OCI-LY1 (cell line): ENCODE measurements at regions not wholly inside any gene's neighbourhood (a gene's known extent, or its start where the extent isn't known, plus 50 kb on each side); places are given as distances from the start of the nearest gene placed in this dataset.

Source experiments
- H2AFZ ChIP-seq: fragments of 200-600 bp; sonication (generic), shearing (Covaris generic); 2 replicates; pipeline ENCODE4 v1.6.0; 2014; ENCODE audit warnings: antibody characterized with exemption, mild to moderate bottlenecking, low read length
- H3F3A ChIP-seq: fragments of 200-600 bp; sonication (generic), shearing (Covaris generic); 2 replicates; pipeline ENCODE4 v1.6.0; 2014; ENCODE audit warnings: mild to moderate bottlenecking, antibody characterized with exemption, low read length, moderate library complexity; ENCODE audit not compliant: insufficient read depth
- H3K27ac ChIP-seq: fragments of 200-600 bp; sonication (generic); 2 replicates; pipeline ENCODE4 v1.5.1; 2014; ENCODE audit warnings: low read length, mixed run types, mild to moderate bottlenecking, low read depth; ENCODE audit not compliant: poor library complexity, severe bottlenecking
- H3K27me3 ChIP-seq: fragments of 200-600 bp; sonication (generic); 2 replicates; pipeline ENCODE4 v1.6.0; 2014; ENCODE audit warnings: antibody characterized with exemption, mild to moderate bottlenecking, low read length, moderate library complexity; ENCODE audit not compliant: insufficient read depth
- H3K36me3 ChIP-seq: fragments of 200-600 bp; sonication (generic); 2 replicates; pipeline ENCODE4 v1.6.1; 2014; ENCODE audit warnings: mild to moderate bottlenecking, antibody characterized with exemption, low read length, moderate library complexity, mixed read lengths; ENCODE audit not compliant: insufficient read depth
- H3K4me1 ChIP-seq: fragments of 200-600 bp; sonication (generic); 2 replicates; pipeline ENCODE4 v1.5.1; 2014; ENCODE audit warnings: mild to moderate bottlenecking, low read length, moderate library complexity; ENCODE audit not compliant: insufficient read depth, severe bottlenecking
- H3K4me2 ChIP-seq: fragments of 200-600 bp; sonication (generic), shearing (Covaris generic); 2 replicates; pipeline ENCODE4 v1.6.1; 2014; ENCODE audit warnings: low read length
- H3K4me3 ChIP-seq: fragments of 200-600 bp; sonication (generic); 2 replicates; pipeline ENCODE4 v1.5.1; 2014; ENCODE audit warnings: low read length, low read depth, mild to moderate bottlenecking, mixed read lengths; ENCODE audit not compliant: poor library complexity, severe bottlenecking
- H3K79me2 ChIP-seq: fragments of 200-600 bp; shearing (Covaris generic); 2 replicates; pipeline ENCODE4 v1.6.1; 2016; ENCODE audit warnings: mixed run types, low read length, mixed read lengths; ENCODE audit not compliant: insufficient read depth
- H3K9ac ChIP-seq: fragments of 200-600 bp; sonication (generic), shearing (Covaris generic); 2 replicates; pipeline ENCODE4 v1.6.1; 2014; ENCODE audit warnings: mild to moderate bottlenecking, low read length, mixed read lengths
- H3K9me2 ChIP-seq: fragments of 200-600 bp; sonication (generic), shearing (Covaris generic); 2 replicates; pipeline ENCODE4 v1.6.1; 2014; ENCODE audit warnings: low read depth, mild to moderate bottlenecking, low read length, mixed read lengths
- H3K9me3 ChIP-seq: fragments of 200-600 bp; shearing (Covaris generic); 2 replicates; pipeline ENCODE4 v1.6.1; 2014; ENCODE audit warnings: low read length, mixed read lengths
- H4K20me1 ChIP-seq: fragments of 200-600 bp; sonication (generic), shearing (Covaris generic); 2 replicates; pipeline ENCODE4 v1.6.0; 2016; ENCODE audit warnings: mild to moderate bottlenecking, low read length; ENCODE audit not compliant: insufficient read depth
- EZH2 ChIP-seq: fragments of 200-600 bp; sonication (generic), shearing (Covaris generic); IDR thresholded peaks from 2 replicates; pipeline ENCODE4 v1.8.0; 2017; ENCODE audit warnings: borderline replicate concordance, mixed run types, mild to moderate bottlenecking, antibody characterized with exemption, low read length, moderate library complexity, mixed read lengths
- TF ChIP-seq, protein P1 (sequence below): fragments of 200-600 bp; sonication (generic), shearing (Covaris generic); IDR thresholded peaks from 2 replicates; pipeline ENCODE4 v1.5.1; 2017; ENCODE audit warnings: mild to moderate bottlenecking, antibody characterized with exemption, low read length, moderate library complexity, mixed read lengths

DNA sequence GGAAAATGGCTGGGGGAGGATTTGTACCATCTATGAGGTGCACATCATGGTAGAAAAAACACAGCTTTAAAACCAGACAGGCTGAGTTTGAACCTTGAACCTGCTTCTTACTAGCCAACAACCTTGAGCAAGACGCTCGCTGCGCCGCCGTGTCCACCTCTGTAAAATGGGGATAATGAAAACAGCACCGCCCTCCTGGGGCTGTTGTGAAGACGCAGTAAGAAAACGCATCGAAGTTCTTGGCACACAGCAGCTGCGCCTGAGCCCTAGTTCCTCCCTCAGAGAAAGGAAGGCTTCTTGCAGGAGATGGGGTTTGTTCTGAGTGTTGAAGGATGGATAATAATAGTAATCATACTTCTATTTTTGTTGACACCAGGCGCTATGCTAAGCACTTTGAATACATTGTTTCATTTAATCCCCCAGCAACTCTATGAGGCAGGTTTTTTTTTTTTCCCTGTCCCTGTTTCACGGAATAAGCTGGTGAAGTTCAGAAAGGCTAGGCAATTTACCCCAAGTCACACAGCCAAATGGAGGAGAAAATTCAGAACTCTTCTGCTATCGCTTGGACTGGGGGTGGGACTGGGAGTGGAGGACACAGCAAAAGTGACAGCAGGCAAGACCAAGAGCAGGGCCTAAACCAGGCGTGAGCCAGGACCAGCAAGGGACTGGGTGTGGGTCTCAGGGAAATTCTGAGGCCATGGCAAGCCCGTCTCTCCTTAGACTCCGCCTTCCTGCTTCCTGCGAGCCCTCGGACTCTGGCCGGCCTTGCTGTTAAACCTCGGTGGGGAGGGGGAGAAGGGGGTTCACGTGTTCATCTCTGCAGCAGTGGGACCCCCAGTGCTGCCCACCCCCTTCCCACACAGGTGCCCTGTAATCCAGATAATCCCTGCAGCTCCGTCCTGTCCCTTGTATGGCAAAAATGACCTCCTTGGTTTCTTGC, 97.5 kb downstream of the LRRC74A start:
- Histone ChIP-seq H2AFZ (no peak overlapping the region), H3K27me3 (no peaks in the 10 kb centered on the region; the same call in 1 of the 2 replicates), H3K79me2 (no peaks in the 10 kb centered on the region), H3K27ac (no peak overlapping the region), H3K4me2 (no peak overlapping the region), H4K20me1 (no peaks in the 10 kb centered on the region), H3K4me1 (peaks cover 28% of the 10 kb centered on the region), H3F3A (no peaks in the 10 kb centered on the region), H3K9ac (no peak overlapping the region), H3K36me3 (no peaks in the 10 kb centered on the region), H3K9me3 (no peaks in the 10 kb centered on the region), H3K4me3 (no peak overlapping the region), H3K9me2 (no peaks in the 10 kb centered on the region)
- TF ChIP-seq EZH2, result no peak
- TF ChIP-seq, protein P1, sequence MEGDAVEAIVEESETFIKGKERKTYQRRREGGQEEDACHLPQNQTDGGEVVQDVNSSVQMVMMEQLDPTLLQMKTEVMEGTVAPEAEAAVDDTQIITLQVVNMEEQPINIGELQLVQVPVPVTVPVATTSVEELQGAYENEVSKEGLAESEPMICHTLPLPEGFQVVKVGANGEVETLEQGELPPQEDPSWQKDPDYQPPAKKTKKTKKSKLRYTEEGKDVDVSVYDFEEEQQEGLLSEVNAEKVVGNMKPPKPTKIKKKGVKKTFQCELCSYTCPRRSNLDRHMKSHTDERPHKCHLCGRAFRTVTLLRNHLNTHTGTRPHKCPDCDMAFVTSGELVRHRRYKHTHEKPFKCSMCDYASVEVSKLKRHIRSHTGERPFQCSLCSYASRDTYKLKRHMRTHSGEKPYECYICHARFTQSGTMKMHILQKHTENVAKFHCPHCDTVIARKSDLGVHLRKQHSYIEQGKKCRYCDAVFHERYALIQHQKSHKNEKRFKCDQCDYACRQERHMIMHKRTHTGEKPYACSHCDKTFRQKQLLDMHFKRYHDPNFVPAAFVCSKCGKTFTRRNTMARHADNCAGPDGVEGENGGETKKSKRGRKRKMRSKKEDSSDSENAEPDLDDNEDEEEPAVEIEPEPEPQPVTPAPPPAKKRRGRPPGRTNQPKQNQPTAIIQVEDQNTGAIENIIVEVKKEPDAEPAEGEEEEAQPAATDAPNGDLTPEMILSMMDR, result no peak

DNA sequence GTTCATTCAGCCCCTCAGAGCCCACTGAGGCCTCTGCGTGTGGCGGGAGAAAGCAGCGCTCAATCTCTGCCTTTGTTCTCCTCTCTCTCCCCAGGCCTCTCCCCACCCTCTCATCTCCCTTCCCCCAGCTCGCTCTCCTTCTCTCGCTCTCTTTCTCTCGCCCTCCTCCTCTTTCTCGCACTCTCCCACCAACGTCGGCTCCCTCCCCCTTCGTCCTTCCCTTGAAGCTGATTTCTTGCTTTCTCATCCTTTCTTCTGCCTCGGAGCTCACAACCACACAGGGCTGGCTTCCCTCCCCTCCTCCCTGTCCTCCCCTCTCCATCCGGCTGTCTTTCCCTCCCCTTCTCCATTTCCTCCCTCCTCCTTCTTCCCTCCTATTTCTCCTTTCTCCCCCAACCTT, 96.4 kb downstream of the LRRC74A start:
- H3K36me3 ChIP-seq, result no peaks in the 10 kb centered on the region
- H3K27me3 ChIP-seq, result no peaks in the 10 kb centered on the region; the same call in 1 of the 2 replicates
- no peak for TF ChIP-seq EZH2
- TF ChIP-seq, protein P1, result no peak
- no peaks in the 10 kb centered on the region for H4K20me1 ChIP-seq
- H3K9ac ChIP-seq, result no peak overlapping the region
- H2AFZ ChIP-seq, result no peak overlapping the region
- H3K9me2 ChIP-seq, result no peaks in the 10 kb centered on the region
- H3F3A ChIP-seq, result no peaks in the 10 kb centered on the region
- no peak overlapping the region for H3K27ac ChIP-seq
- no peaks in the 10 kb centered on the region for H3K9me3 ChIP-seq
- no peaks in the 10 kb centered on the region for H3K79me2 ChIP-seq
- H3K4me3 ChIP-seq, result no peak overlapping the region
- H3K4me2 ChIP-seq, result no peak overlapping the region
- H3K4me1 ChIP-seq, result peaks cover 28% of the 10 kb centered on the region

DNA sequence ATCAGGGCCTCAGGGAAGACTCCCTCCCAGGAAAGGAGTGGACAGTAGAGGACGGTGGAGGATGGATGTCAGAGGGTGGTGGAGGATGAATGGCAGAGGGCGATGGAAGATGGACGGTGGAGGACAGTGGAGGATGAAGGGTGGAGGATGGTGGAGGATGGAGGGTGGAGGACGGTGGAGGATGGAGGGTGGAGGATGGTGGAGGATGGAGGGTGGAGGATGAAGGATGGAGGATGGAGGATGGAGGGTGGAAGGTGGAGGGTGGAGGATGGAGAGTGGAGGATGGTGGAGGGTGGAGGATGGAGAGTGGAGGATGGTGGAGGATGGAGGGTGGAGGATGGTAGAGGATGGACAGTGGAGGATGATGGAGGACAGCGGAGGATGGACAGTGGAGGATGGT, 95.9 kb downstream of the LRRC74A start:
- Histone ChIP-seq H3K4me1 (peaks cover 28% of the 10 kb centered on the region), H3K9me3 (no peaks in the 10 kb centered on the region), H3K79me2 (no peaks in the 10 kb centered on the region), H3K27me3 (no peaks in the 10 kb centered on the region; the same call in 1 of the 2 replicates), H3K9me2 (no peaks in the 10 kb centered on the region), H4K20me1 (no peaks in the 10 kb centered on the region), H3K36me3 (no peaks in the 10 kb centered on the region), H3K4me2 (no peak overlapping the region), H3K4me3 (no peak overlapping the region), H2AFZ (no peak overlapping the region), H3F3A (no peaks in the 10 kb centered on the region), H3K27ac (no peak overlapping the region), H3K9ac (no peak overlapping the region)
- TF ChIP-seq EZH2, result no peak
- TF ChIP-seq, protein P1, result no peak
